OCI-M2 (cell line): ENCODE measurements at regions not wholly inside any gene's neighbourhood (a gene's known extent, or its start where the extent isn't known, plus 50 kb on each side); places are given as distances from the start of the nearest gene placed in this dataset.
"Not testable (repeated sequence)": the region's sequence is repeated elsewhere in the genome, so short reads cannot be mapped to it uniquely, and the experiment has no call there.

ENCODE experiments used
- DNase-seq: peaks from one replicate; lab custom pipeline; 2025; ENCODE audit not compliant: unreplicated experiment; lab: John Stamatoyannopoulos, UW

DNA sequence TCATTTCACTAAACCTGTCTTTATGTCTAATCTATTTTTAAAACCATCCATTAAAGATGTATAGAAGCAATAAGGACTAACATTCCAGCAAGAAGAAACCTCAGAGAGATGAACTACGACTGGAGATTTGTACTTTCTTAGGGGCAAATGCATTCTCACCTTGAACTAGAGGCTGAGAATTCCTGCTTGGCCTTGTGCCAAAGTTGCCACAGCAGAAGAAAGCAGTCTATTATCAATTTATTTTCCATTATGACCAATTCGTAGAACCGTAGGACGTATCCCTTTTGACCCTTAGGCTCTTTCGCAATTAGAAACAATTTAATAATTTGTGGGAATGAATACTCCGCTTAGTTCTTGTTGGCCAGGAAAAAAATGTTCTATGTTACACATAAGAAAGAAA is 1647.4 kb upstream of the CDH9 start:
- DNase-seq: no peak

DNA sequence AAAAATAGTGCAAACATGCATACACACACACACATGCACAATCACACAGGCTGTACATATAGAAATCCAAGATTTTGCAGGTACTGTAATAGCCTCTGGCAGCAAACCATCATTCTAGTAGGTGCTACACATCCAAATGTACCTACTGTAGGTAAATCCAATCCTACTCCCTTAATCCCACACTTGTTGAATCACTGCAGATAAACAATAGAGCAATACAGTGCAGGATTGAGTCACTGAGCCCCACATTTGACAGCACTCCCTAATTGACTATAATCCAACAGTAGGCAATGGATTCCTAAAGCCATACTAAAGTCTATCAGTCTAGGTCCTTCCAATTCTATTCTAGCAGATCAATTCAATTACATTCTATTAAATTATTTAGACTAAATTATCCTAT is 1640.5 kb upstream of the CDH9 start:
- no peak for DNase-seq

DNA sequence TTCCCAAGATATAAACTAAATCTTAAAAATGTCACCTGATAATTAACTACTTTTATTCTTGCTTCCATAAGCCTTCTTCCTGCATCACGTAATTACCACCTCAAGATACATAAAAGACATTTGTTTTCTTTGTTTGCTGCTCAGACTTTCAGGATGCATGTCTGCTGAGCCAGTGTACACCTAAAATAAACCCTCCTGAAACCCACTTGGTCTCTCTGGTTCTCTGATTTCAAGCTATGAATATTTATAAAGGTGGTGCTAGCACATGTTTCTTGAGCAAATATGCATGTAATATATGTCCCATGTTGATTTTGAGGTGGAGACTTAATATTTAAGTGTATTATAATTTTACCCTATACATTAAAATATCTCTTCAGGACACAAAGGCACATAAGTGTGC is 1627.7 kb upstream of the CDH9 start:
- DNase-seq: no peak

GRCh38 chr5:28648108-28648507 is 1609.7 kb upstream of the CDH9 start:
- DNase-seq: no peak

- DNase-seq: no peak
Measured at GRCh38 chr5:28632607-28633006, 1594.2 kb upstream of the CDH9 start.

DNA sequence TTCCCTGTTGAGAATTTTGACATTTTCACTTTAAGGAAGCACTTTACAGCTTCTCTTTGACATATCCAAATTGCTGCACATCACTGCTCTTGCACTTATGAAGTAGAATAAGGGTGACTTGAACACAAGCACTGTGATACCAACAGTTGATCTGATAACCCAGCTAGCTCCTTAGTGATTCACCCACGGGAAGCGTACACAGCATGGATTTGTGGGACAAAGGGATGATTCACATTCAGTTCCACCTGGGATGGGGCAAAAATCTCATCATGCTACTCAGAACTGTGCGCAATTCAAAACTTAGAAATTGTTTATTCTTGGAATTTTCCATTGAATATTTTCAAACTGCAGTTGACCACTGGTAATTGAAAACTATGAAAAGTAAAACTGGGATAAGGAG is 1565.5 kb upstream of the CDH9 start:
- no peak for DNase-seq

DNA sequence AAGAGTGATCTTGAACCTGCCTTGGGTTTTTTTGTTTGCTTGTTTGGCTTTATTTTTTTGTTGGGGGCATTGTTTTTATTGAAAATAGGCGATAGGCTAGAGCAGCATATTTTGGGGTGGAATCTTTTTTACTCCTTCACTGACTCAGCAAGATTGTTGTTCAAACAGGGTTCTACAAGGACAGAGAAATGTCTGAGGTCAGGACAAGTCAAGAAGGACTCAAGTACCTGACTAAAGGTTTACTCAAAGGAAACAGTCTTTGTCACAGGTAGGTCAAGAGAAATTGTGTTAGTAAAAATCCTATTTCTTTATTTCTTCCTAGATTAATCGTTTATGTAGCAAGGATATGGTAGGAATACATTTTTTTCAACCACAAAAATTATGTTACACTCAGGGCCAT is 1564.0 kb upstream of the CDH9 start:
- DNase-seq: no peak

DNA sequence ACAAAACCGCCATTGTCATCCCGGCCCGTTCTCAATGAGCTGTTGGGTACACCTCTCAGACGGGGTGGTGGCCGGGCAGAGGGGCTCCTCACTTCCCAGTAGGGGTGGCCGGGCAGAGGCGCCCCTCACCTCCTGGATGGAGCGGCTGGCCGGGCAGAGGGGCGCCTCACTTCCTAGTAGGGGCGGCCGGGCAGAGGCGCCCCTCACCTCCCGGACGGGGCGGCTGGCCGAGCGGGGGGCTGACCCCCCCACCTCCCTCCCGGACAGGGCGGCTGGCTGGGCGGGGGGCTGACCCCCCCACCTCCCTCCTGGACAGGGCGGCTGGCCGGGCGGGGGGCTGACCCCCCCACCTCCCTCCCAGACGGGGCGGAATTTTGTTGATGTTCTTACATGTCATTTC is 1558.3 kb upstream of the CDH9 start:
- not testable (repeated sequence) for DNase-seq

DNA sequence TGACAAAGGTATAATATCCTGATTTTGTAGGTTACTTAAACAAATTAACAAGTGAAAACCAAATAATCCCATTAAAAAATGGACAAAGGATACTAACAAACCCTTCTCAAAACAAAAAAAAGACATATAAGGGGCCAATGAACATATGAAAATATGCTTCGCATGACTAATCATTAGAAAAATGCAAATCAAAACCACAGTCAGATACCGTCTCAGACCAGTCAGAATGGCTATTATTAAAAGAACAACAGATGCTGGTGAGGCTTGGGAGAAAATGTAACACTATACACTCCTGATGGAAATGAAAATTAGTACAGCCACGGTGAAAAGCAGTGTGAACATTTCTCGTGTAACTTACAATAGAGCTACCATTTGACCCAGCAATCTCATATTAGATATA is 1542.2 kb upstream of the CDH9 start:
- DNase-seq: no peak

GRCh38 chr5:28576022-28576421 is 1537.6 kb upstream of the CDH9 start:
- DNase-seq: no peak

GRCh38 chr5:28575368-28575767 is 1537.0 kb upstream of the CDH9 start:
- DNase-seq: no peak

DNA sequence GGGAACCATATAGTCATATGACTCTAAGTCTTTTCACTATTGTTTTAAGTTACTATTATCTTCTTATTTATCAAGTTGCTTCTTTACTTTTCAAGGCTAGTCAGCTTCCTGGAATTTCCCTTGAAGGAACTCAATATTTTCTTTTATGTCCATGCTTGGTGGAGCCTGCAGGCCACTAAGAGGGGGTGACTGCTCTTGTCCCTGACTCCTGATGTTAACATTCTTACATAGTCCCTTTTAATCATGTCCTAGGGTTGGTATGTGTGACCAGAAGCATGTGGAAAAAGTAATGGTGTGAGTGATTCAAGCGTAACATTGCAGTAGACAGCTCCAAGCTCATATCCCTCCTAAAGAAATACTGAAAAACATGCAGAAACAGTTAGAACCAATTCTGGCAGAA is 1536.2 kb upstream of the CDH9 start:
- DNase-seq: no peak

DNA sequence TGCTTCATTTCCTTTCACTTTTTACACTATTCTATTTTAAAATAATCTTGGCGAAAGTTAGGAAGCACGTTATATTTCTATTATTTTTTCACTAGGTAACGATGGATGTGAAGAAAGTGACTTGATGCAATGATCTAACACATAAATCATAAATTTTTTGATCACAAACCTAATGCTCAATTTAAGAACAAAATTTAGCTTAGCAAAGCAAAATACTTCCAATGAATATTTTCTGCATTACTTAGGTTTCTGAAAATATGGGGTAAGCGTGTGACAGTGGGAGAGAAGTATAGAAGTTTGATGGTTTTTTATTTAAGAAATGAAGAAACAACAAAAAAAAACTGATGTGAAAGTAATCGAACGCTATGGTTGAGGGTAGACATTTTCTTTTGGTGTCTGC is 1528.7 kb upstream of the CDH9 start:
- DNase-seq: no peak

GRCh38 chr5:28561522-28561921 is 1523.1 kb upstream of the CDH9 start:
- DNase-seq: no peak

GRCh38 chr5:28558196-28558595 is 1519.8 kb upstream of the CDH9 start:
- no peak for DNase-seq

DNA sequence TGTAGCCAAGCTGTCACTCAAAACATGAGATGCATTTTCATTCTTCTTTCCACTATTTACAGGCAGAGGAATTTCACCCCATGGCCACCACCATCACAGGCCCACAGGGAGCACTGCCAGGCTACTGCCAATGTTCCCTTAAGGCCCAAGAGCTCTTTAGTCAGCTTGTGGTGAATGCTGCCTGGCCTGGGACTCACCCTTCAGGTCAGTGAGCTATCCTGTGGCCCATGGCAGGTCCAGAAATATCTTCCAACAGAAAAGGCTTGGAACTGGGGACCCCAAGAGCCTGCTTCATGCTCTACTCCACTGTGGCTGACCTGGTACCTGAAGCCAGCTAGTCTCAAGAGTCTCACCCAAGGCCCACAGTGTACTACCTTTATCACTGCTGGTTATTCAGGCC is 1518.7 kb upstream of the CDH9 start:
- DNase-seq: no peak

DNA sequence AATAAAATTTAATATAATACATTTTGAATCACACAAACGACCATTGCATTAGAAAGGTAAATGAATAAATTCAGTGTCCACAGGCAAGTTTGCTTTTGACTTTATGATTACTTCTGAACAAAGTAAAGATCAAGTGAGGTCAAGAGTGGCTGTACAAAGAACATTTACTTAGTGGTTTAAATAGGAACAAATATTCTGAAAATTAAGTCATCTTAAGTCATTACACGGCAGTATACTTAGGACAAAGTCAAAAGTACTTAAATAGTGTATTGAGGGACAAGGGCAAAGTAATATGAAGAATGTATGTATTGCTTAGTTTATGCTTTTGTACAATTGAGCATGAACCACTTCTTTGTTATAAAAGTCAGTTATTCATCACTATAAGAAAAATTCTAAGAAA is 1511.2 kb upstream of the CDH9 start:
- DNase-seq: no peak

GRCh38 chr5:28548856-28549255 is 1510.5 kb upstream of the CDH9 start:
- no peak for DNase-seq

- no peak for DNase-seq
Measured at GRCh38 chr5:28544501-28544900, 1506.1 kb upstream of the CDH9 start.

GRCh38 chr5:28543473-28544098 is 1505.2 kb upstream of the CDH9 start:
- no peak for DNase-seq

- DNase-seq: no peak
Measured at GRCh38 chr5:28542987-28543386, 1504.6 kb upstream of the CDH9 start.

GRCh38 chr5:28523888-28524635 is 1485.7 kb upstream of the CDH9 start:
- DNase-seq: no peak

DNA sequence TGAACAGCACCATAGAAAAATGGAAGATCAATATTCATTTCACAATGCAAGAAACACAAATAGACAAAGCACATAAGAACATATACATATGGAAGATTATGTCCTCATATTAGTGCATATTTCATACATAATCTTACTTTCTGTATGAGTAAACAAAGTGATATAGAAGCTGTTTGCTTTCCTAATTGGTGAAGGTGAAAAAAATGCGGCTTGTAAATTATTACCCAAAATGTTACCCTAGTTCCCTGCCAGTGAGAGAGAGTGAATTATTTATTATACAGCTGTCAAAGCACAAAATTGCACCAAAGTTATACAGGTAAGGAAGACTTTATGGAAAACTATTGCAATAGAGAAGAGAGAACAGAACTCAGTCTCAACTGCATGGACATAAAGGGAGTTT is 1485.0 kb upstream of the CDH9 start:
- no peak for DNase-seq
